ENCODE measurements at regions not wholly inside any gene's neighbourhood (a gene's known extent, or its start where the extent isn't known, plus 50 kb on each side); places are given as distances from the start of the nearest gene placed in this dataset.

DNA sequence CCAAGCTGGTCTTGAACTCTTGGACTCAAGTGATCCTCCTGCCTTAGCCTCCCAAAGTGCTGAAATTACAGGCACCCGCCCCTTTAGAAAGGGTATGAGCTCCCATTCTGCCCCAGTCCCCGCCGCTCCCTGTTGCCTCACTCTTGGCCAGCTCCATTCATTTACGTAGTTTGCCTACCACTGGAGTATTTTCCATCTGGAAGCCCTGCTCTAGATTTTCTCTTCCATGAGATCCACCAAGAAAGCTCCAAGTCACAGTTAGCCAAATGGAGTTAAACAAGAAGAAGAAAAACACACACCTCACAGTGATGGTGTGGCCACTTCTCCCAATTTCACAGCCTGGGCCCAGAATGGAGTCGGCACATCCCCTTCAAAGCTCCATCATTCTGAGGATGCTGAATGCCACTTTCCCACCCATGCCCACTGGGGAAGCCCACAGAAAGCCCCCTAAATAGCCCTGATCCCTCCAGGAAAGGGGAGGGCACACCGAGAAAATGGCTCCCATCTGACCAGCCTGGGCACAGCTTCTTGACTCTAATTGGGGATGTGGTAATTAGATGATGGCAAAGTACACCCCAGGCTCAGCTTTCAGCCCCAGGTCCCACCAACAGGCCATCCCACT, 381.2 kb downstream of the MN1 start:
- DNase-seq (ENCODE audit: low spot score) = no peak

DNA sequence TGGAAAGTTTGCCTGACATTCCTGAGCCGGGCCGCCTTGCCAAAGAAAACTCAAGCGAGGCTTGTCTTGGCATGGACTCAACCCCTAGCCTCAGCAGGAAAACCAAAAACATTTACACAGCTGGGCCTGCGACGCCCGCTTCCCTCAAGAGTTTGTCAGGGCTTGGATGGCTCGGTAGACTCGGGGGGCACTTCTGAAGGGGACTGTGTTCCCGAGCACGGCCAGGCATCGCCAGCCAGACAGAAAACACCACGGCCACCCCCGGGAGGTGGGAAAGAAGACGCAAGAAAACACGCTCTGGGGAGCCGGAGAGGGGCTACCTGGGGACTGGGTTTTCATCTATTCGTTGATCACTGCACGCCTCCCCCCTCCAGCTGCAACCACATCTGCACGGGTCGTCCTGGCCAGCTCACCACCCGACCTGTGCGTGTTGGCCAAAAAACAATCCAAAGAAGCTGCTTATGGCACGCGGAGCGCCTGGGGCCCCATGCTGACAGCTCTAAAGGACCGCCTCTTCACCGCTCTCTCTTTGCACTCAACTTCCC, 380.7 kb downstream of the MN1 start:
- DNase-seq (ENCODE audit: low spot score) = no peak

DNA sequence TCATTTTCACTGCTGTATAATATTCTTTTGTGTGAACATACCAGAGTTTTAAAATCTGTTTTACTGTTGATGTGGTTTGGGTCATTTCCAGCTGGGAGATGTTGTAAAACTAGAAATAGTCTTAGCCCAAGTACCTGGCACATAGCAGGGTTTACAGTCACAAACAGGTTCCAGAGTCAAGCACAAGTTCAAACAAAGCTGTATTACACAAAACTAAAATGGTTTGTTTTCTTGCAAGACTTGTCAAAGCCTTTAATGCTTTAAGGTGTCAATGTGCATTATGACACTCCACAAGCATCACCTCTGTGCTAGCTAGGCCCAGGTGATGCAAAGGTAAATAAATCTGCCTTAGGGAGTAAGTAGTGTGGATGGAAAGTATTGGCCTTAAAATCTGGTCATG, 379.1 kb downstream of the MN1 start:
- DNase-seq (ENCODE audit: low spot score) = no peak

DNA sequence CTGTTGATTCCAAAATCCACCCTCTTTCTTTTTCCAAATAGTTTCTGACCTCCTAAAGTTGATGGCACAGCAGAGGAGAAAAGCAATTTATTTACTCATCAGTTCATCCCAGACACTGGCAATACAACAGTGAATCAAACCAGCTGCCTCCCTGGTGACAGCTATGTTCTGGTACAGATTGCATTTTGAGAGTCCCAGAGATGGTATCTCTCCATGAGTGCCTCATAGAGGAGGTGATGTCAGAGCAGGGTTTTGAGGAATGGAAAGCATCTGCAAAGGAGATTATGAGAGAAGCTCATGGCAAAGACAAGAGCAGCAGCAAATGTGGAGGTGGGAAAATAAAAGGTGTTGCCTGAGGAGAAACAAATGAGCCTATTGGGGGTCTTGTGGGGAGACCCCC, 377.2 kb downstream of the MN1 start:
- DNase-seq (ENCODE audit: low spot score) = no peak

DNA sequence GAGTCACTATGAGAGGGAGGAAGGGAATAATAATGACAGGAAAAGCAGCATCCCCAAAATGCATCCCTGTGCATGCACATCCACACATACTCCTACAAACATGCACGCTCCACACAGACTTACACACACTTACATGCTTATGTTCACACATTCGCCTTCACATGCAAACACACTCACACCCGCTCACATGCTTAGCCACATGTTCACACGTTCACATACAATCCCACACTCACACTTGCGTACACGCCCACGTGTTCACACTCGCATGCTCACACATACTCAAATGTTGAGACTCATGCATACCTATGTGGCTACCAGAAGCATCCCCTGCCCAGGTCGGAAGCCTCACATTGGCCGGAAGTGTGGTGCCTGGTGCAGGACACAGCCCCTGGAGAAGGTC, 372.1 kb downstream of the MN1 start:
- no peak for DNase-seq (ENCODE audit: low spot score)

- DNase-seq (ENCODE audit: low spot score) = no peak
Measured at GRCh38 chr22:27431081-27431480, 370.5 kb downstream of the MN1 start.

- no peak for DNase-seq (ENCODE audit: low spot score)
Measured at GRCh38 chr22:27431896-27432295, 369.7 kb downstream of the MN1 start.

- DNase-seq (ENCODE audit: low spot score) = no peak
Measured at GRCh38 chr22:27433099-27433498, 368.5 kb downstream of the MN1 start.

DNA sequence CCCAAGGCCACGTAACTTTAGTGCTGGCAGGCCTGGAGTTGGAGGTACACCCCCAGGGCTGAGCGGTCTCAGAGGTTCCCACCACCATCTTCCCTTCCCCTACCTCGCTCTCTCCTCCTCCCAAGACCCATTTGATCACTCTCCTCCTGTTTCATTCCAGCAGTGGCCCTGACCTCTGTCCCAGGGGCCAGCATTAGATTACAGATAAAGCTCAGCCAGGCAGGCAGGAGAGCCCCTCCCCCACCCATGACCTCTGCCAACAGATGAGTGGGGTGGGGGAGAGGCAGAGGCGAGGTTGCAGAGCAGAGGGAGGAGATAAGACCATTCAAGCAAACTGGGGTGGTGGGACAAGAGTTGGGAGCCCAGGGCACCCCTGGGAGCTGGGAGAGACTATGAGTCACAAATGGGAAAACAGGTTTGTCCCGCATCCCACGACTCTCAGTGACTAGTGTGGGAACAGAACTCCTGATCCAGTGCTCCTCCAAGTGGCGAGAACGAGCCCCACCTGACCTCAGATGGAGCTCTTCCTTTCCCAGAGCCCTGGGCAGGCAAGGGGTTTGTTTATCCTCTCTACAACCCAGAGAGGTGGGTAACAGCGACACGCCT, 367.9 kb downstream of the MN1 start:
- DNase-seq (ENCODE audit: low spot score) = no peak

- DNase-seq (ENCODE audit: low spot score) = no peak
Measured at GRCh38 chr22:27434898-27435297, 366.7 kb downstream of the MN1 start.

DNA sequence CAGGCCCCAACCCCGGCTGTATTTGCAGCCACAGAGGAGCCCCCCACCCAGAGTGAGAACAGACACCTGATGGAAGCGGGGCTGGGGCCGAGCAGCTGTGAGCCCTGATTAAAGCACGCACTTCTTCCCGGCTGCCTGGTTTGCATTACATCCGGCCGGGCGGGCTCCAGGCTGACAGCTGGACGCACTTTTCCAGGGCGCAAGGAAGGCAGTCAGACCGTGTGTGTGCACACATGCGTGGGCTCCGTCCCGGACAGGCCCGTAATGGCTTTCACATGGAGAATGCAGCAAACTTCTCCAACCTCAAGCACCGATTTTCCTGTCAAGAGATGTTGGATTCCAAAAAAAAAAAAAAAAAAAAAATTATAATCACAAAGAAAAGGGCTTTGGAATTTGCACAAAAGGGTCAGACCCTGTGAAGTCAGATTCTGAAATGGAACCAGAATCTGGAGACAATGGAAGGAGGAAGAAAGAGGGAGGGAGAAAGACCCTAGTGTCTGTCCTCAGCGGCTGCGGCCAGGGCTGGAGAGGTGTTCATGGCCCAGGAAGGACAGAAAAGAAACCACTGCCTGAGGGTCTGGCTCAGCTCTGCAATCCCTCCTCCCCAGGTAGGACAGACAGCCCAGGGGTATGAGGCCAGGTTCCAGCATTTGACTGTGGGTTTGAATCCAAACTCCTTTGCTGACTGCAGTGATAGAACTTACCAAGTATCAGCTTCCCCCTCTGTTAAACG, 365.5 kb downstream of the MN1 start:
- DNase-seq (ENCODE audit: low spot score) = no peak

GRCh38 chr22:27436591-27436990, 365.0 kb downstream of the MN1 start:
- DNase-seq (ENCODE audit: low spot score) = no peak

- DNase-seq (ENCODE audit: low spot score) = no peak
Measured at GRCh38 chr22:27437570-27437969, 364.0 kb downstream of the MN1 start.

DNA sequence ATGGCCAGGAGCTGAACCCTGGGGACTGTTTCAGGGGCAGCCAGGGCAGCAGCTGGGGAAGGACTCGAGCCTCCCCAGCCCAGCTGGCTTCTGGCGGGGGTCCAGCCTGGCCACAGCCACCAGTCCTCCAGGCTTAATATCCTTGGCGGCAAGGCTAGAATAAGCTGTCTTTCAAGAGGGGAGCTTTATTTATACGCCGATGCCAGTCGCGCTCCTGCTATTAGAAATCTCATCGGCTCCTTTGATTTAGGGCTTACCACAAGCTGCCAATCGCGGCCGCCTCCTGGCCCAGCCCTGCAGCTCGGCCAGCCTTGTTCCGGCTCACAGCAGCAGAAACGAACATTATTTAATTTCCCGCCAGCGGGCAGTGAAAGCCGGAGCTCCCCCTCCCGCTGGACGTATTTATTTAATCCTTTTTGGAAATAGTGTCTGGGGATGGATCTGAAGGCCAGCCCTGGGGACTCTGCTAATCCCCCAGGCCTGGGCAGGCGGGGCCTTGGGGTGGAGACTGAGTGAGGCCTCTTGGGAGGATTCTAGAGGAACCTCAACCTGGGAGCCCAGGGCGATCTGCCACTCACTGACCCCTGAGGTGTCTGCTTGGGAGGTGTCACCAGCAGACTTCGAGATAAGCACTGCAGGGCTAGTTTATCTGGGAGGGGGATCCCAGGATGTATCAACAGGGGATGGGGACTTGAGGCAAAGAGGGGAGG, 363.1 kb downstream of the MN1 start:
- no peak for DNase-seq (ENCODE audit: low spot score)

- no peak for DNase-seq (ENCODE audit: low spot score)
Measured at GRCh38 chr22:27439131-27439530, 362.4 kb downstream of the MN1 start.

GRCh38 chr22:27440304-27440865, 361.2 kb downstream of the MN1 start:
- no peak for DNase-seq (ENCODE audit: low spot score)

DNA sequence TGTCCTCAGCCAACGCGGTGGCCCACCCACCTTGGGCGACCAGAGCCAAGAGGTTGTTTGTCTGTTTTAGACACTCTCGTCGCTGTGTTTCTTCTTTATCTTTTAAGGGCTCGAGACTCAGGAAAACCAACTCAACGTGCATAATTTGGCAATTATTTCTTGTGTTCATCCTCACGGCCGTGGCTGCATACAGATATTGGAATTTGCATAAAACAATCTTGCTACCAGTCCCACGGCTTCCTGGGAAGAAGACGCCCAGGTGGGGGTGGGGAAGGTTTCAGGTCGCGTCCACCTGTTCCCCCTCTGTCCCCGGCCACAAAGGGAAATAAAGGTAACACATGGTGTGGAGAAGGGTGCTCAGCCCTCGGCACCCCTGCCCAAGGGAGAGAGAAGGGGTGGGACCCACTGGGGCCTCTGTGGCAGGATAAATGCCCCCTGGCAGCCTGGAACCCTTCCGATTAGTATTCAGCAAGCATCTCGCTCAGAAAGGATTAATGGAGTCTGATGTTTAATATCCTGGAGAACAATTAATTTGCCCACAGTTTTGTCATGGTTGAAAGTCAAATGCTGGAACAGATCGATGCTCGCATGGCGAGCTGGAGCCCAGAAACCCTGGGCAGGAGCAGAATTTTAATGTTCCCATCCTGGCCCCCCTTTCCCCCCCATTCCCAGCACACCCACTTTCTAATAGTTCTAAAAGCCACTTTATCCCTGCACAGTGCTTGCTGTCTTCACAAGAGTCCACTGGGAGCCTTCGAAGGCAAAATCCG, 359.7 kb downstream of the MN1 start:
- DNase-seq (ENCODE audit: low spot score) = no peak

DNA sequence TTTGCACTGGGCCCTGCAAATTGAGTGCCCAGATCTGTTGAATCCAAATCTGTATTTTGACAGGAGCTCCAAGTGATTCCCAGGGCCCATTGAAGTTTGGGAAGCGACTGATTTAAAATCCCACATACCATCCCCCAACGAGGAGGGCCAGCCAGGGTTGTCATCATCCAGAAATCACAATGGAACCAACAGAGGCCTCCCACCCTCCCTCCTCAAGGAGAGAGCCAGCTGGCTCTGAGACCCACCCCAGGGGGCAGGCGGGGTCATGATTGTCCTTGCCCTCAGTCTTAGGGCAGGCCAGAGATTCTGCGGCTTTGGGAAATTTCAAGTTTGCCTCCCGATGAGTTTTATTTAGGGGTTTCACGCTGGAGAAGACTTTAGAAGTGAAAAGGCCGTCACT, 358.2 kb downstream of the MN1 start:
- no peak for DNase-seq (ENCODE audit: low spot score)

DNA sequence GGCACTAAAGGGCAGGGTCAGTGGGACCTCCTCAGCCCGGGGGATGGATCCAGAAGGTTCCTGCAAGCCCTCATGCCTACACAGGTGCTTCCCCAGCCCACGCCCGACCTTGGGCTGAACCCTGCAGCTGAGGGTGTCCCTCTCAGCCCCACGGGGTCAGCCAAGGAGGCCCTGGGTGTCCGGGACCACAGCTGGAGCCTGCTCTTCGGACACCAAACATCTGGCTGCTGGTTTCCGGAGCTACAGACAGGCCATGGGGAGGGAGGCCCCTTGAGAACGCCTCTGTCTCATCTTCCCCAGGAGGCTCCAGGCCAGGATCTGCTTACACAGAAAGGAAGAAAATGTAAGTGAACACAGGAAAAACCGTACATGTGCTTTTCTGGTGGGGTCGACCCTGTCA, 355.7 kb downstream of the MN1 start:
- DNase-seq (ENCODE audit: low spot score) = no peak

DNA sequence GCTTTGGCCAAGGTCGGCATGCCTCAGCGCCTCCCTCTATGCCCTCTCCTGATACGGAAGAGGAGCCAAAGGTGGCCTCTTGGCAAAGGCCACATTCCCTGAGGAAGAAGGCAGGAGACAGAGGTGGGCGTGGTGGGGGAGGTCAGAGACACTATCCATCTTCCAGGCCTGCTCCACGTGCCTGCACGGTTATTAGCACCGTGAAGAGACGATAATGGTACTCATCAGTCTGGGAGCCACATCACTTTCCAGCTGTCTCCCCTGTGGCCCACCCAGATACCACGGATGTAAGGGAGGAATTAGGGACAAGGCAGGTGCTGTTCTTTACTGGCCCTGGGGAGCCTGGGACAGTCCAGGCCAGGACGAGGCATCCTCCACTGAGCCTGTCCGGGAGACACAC, 354.3 kb downstream of the MN1 start:
- DNase-seq (ENCODE audit: low spot score) = no peak

GRCh38 chr22:27450448-27450847, 351.1 kb downstream of the MN1 start:
- DNase-seq (ENCODE audit: low spot score) = no peak

GRCh38 chr22:27452245-27452644, 349.3 kb downstream of the MN1 start:
- DNase-seq (ENCODE audit: low spot score) = no peak
